Breast epithelium (tissue), 4 donors: ENCODE measurements at regions not wholly inside any gene's neighbourhood (a gene's known extent, or its start where the extent isn't known, plus 50 kb on each side); places are given as distances from the start of the nearest gene placed in this dataset.

ENCODE experiments used
- DNase-seq, 2 donors: peaks; one replicate each; pipeline ENCODE4 v3.0.0-alpha.2; 2019; ENCODE audit warnings: low spot score in 2 of 2
- H3K27ac ChIP-seq, 2 donors: fragments of 200-600 bp; sonication (generic) in 1 of 2; one replicate each; pipeline ENCODE4 v1.5.1; 2016 to 2019; ENCODE audit warnings: mild to moderate bottlenecking in 1 of 2
- H3K27me3 ChIP-seq, 2 donors: fragments of 200-600 bp; sonication (generic) in 1 of 2; one replicate each; pipeline versions ENCODE4 v1.5.1 to v1.6.0; 2017 to 2019; ENCODE audit warnings: control low read depth in 1 of 2, mild to moderate bottlenecking in 1 of 2
- H3K36me3 ChIP-seq: fragments of 200-600 bp; one replicate; pipeline ENCODE4 v1.5.1; 2019
- H3K4me1 ChIP-seq, 2 donors: fragments of 200-600 bp; sonication (generic); one replicate each; pipeline ENCODE4 v1.5.1; 2016 to 2019; ENCODE audit warnings: control low read depth in 1 of 2
- H3K4me3 ChIP-seq, 3 donors: fragments of 200-600 bp; sonication (generic); 1 replicate in 2 of 3; 2 replicates in 1 of 3; pipeline ENCODE4 v1.5.1; 2016 to 2019; ENCODE audit warnings: mild to moderate bottlenecking in 3 of 3, moderate library complexity in 2 of 3
- H3K9me3 ChIP-seq, 2 donors: fragments of 200-600 bp; sonication (generic) in 1 of 2; one replicate each; pipeline ENCODE4 v1.5.1; 2016 to 2019; ENCODE audit warnings: control low read depth in 1 of 2
- POLR2A ChIP-seq: fragments of 450-650 bp; IDR thresholded peaks from one replicate; pipeline ENCODE4 v1.6.1; 2016; ENCODE audit warnings: antibody characterized with exemption, mild to moderate bottlenecking, moderate library complexity
- POLR2AphosphoS5 ChIP-seq, 3 donors: sonication (generic); formaldehyde crosslinking; IDR thresholded peaks; one replicate each; pipeline ENCODE4 v1.6.1; 2017; ENCODE audit warnings: antibody characterized with exemption in 3 of 3
- intact Hi-C: fragments of 100-400 bp; cut with DNase I; formaldehyde crosslinking; loops from one replicate; pipeline ENCODE4 v1.15.1; 2023; ENCODE audit warnings: low total_unique reads
- TF ChIP-seq, protein P1 (sequence below), 3 donors: fragments of 450-650 bp; IDR thresholded peaks; one replicate each; pipeline ENCODE4 v1.5.1; 2016 to 2017; ENCODE audit warnings: antibody characterized with exemption in 3 of 3, mild to moderate bottlenecking in 3 of 3, moderate library complexity in 3 of 3

DNA sequence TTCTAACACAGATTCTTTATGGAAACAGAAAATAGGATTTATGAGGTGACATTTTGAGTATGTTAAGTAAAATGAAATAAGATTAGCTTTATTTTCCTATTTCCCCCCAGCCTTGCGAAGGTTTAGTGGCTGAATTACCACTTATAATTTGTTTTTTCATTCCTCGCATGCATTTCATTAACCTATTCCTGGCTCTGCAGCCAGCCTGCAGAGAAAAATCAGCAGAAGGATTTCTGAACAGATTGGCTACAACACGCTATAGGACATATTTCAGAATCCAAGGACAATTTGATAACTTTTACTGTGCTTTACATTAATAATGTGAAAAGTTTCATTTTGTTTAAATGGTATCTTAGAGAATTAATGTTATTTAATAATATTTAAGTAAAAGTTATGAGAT, 162.4 kb upstream of the MMS22L start:
- Histone ChIP-seq H3K27me3 (no peaks in the 10 kb centered on the region), H3K36me3 (no peaks in the 10 kb centered on the region), H3K4me3 (no peak overlapping the region), H3K27ac (no peak overlapping the region), H3K4me1 (no peaks in the 10 kb centered on the region), H3K9me3 (no peaks in the 10 kb centered on the region)
- DNase-seq = no peak
- intact Hi-C loops = no loop called here
- TF ChIP-seq, protein P1, sequence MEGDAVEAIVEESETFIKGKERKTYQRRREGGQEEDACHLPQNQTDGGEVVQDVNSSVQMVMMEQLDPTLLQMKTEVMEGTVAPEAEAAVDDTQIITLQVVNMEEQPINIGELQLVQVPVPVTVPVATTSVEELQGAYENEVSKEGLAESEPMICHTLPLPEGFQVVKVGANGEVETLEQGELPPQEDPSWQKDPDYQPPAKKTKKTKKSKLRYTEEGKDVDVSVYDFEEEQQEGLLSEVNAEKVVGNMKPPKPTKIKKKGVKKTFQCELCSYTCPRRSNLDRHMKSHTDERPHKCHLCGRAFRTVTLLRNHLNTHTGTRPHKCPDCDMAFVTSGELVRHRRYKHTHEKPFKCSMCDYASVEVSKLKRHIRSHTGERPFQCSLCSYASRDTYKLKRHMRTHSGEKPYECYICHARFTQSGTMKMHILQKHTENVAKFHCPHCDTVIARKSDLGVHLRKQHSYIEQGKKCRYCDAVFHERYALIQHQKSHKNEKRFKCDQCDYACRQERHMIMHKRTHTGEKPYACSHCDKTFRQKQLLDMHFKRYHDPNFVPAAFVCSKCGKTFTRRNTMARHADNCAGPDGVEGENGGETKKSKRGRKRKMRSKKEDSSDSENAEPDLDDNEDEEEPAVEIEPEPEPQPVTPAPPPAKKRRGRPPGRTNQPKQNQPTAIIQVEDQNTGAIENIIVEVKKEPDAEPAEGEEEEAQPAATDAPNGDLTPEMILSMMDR (IDR thresholded peaks at IDR 0.05) = no peak
- TF ChIP-seq POLR2A = no peak
- TF ChIP-seq POLR2AphosphoS5 (IDR thresholded peaks at IDR 0.05) = no peak

GRCh38 chr6:97449444-97449966, 166.5 kb upstream of the MMS22L start:
- no peaks in the 10 kb centered on the region for H3K4me1 ChIP-seq
- no peak overlapping the region for H3K27ac ChIP-seq
- TF ChIP-seq, protein P1 (IDR thresholded peaks at IDR 0.05) = no peak
- no peak for TF ChIP-seq POLR2A
- TF ChIP-seq POLR2AphosphoS5 (IDR thresholded peaks at IDR 0.05) = no peak
- H3K9me3 ChIP-seq = no peaks in the 10 kb centered on the region
- no peak overlapping the region for H3K4me3 ChIP-seq
- no peaks in the 10 kb centered on the region for H3K27me3 ChIP-seq
- intact Hi-C loops = no loop called here
- no peak for DNase-seq
- no peaks in the 10 kb centered on the region for H3K36me3 ChIP-seq

- Histone ChIP-seq H3K9me3 (no peaks in the 10 kb centered on the region), H3K4me3 (no peak overlapping the region), H3K27ac (no peak overlapping the region), H3K27me3 (no peaks in the 10 kb centered on the region), H3K4me1 (no peaks in the 10 kb centered on the region), H3K36me3 (no peaks in the 10 kb centered on the region)
- intact Hi-C loops = loop anchor here (5.0 kb wide), 1 partner anchor 1347 kb away; no protein-coding TSS in a partner anchor
- TF ChIP-seq, protein P1 (IDR thresholded peaks at IDR 0.05) = no peak
- TF ChIP-seq POLR2AphosphoS5 (IDR thresholded peaks at IDR 0.05) (no peak), POLR2A (no peak)
- no peak for DNase-seq
Observed at GRCh38 chr6:97450087-97450486, 167.1 kb upstream of the MMS22L start.

DNA sequence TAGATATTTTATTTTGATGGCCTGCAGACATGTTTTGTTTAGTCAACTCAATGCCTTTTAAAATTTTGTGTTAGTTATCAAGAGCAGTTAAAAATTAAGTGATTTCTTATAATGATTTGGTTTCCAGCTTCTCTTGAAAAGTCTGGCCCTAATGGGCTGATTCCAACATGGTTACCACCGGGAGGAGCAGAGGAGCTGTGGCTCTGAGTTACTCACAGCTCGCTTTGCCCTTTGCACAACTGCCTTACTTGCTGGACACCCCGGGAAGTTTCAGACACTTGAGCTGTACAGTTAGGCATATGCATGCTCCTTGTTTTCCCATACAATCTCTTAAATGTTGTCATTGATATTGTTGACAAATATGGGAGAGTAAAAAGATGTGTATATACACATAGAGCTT, 173.1 kb upstream of the MMS22L start:
- DNase-seq = no peak
- TF ChIP-seq POLR2A (no peak), POLR2AphosphoS5 (IDR thresholded peaks at IDR 0.05) (no peak)
- TF ChIP-seq, protein P1 (IDR thresholded peaks at IDR 0.05) = no peak
- Histone ChIP-seq H3K27ac (no peak overlapping the region), H3K27me3 (no peaks in the 10 kb centered on the region), H3K4me3 (no peak overlapping the region), H3K9me3 (no peaks in the 10 kb centered on the region), H3K4me1 (no peaks in the 10 kb centered on the region), H3K36me3 (no peaks in the 10 kb centered on the region)
- intact Hi-C loops = no loop called here

GRCh38 chr6:97459535-97459934, 176.5 kb upstream of the MMS22L start:
- Histone ChIP-seq H3K4me1 (no peaks in the 10 kb centered on the region), H3K4me3 (no peak overlapping the region), H3K36me3 (no peaks in the 10 kb centered on the region), H3K27me3 (no peaks in the 10 kb centered on the region), H3K27ac (no peak overlapping the region), H3K9me3 (no peaks in the 10 kb centered on the region)
- intact Hi-C loops = no loop called here
- DNase-seq = no peak
- TF ChIP-seq POLR2AphosphoS5 (IDR thresholded peaks at IDR 0.05) (no peak), POLR2A (no peak)
- TF ChIP-seq, protein P1 (IDR thresholded peaks at IDR 0.05) = no peak
